Activated CD8-positive, alpha-beta memory T cell treated with anti-CD3 and anti-CD28 coated beads, Interleukin-2, amount 50 U/mL, for 48 hours (primary cell): ENCODE measurements at regions not wholly inside any gene's neighbourhood (a gene's known extent, or its start where the extent isn't known, plus 50 kb on each side); places are given as distances from the start of the nearest gene placed in this dataset.
"Not testable (repeated sequence)": the region's sequence is repeated elsewhere in the genome, so short reads cannot be mapped to it uniquely, and the experiment has no call there.

Experiments used
- DNase-seq: peaks from one replicate; pipeline ENCODE4 v3.0.0-alpha.2; 2020

DNA sequence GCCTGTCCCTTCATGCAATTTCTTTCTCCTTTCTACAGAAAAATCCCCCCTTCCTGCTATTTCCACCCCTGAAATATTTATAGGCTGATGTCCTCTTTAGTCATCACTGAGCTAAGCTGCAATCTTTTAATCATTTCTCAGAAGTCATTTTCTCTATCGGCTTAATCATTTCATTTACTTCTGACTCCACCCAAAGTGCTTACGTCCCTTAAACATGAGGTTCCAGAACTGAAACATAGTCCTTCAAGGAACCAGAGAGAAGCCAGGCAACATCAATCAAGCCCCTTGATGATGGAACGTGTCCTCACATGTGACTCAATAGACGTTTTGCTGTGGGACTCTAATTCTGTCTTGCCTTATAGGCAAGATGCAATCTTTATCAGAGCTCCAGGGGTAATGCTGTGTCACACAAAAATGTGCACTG lies 148.7 kb upstream of the KRR1 start:
- DNase-seq: no peak

- DNase-seq: no peak
Measured at GRCh38 chr12:75658901-75659823, 147.8 kb upstream of the KRR1 start.

GRCh38 chr12:75658286-75658685 lies 146.9 kb upstream of the KRR1 start:
- no peak for DNase-seq

DNA sequence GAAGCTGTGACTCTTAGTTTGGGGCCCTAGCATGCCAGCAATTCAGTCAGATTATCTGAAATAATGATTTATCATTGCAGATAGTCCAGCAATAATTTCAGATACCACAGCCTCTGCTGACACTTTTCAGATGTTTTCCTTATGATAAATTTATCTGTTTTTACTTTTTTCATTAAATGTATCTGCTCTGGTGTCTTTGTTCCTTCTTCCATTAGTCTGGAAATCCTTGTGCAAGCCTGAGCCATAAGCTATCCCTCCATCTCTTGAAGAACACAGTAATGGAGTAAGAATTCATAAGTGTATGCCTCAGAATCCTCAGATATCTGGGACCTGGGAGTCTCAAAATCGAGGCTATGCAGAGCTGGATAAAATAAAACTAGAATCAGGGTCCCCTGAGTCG lies 146.4 kb upstream of the KRR1 start:
- no peak for DNase-seq

DNA sequence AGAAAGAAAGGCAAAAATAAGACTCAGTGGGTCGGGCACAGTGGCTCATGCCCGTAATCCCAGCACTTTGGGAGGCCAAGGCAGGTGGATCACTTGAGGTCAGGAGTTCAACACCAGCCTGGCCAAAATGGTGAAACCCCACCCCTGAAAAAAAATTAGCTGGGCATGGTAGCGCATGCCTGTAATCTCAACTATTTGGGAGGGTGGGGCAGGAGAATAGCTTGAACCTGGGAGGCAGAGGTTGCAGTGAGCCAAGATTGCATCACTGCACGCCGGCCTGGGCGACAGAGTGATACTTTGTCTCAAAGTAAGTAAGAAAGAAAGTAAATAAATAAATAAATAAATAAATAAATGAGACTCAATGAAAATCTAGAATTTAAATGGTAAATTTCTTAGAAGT lies 145.9 kb upstream of the KRR1 start:
- not testable (repeated sequence) for DNase-seq

DNA sequence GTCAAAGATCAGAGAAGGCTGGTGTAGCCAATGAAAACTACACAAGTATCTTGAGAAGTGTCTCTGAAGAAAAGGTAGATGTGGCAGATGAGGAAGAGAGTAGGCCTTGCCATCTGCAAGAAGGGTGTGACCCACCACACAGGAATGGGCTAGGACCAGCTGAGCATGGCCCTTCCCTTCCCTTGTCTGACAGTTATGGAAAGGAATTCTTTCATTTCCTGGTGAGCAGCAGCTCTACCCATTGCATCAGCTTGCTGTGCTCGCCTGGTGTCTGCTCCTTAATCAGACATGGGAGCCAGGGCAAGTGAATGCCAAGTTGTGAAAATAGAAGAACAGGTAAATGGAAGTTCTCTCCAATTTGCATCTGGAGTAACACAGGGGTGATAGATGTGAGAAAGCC lies 145.2 kb upstream of the KRR1 start:
- DNase-seq: no peak

DNA sequence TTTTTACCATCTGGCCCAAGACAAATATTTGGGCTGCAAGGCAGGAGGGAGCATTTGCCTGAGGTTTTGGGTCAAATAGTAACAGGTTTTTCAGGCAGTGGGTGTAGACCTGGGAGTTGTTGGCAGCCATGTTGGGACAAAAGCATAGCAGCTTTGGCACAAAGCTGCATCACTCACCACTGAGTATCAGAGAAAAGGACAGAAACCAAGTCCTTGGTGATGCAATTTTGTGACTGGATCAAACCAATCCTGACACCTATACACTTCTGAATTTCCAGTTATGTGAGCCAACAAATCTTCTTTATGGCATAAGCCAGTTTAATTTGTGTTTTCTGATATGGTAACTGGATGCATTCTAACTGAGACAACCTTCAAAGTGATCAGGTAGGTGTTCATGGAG lies 144.8 kb upstream of the KRR1 start:
- no peak for DNase-seq

DNA sequence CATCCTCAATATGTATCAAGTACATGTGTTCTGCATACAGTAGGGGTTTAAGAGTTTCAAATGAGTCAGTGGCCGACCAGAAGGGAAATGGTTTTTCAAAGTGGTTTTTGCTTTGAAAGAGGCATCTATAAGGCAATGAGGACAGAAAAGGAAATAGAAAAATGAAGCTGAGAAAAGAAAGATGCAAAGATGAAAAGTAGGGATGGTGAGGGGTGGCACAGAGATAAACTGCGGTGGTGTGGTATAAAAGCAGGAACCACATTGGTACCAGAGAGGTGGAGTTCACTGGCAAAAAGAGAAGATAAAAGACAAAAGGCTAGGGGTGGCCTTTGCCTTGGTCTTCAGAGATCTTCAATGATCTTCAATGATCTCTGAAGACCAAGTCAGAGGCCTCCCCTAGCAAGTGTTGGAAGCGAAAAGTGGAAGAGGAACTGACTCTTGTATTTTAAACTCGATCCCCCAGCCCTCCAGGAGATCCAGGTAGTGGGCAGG lies 144.0 kb upstream of the KRR1 start:
- no peak for DNase-seq

- no peak for DNase-seq
Measured at GRCh38 chr12:75651342-75651695, 139.9 kb upstream of the KRR1 start.

DNA sequence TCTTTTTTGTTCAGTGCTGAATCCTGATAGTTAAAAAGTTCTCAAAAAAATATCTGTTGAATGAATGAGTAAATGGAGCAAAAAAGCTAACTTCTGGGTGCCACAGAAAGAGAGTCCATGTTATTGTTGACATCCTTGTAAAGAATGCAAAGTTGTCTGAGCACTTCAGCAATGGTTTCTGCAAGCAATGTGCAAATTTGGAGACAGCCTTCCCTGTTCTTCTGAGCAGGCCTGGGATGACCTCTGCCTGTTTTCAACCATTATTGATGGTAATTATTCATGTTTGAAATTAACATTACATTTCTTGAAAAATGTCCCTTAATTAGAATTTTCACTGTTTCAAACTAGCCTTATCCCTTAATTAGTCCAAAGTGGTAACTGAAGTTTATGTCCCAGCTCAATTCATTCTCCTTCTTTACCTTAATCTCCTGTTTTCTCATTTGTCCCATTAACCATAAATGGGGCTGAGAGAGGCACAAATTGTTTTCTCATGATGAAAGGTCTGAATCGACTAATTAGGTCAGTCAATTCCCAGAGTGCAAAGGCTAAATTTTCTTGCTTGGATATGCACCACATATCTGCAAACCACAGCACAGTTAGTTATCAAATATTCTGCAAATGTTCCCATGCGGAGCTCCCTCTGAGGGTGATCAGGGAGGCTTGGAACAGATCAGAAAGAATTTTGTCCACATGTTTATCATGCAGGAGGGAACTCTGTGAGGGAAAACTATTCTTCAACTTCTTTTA lies 139.4 kb upstream of the KRR1 start:
- no peak for DNase-seq

GRCh38 chr12:75650100-75650499 lies 138.7 kb upstream of the KRR1 start:
- no peak for DNase-seq

DNA sequence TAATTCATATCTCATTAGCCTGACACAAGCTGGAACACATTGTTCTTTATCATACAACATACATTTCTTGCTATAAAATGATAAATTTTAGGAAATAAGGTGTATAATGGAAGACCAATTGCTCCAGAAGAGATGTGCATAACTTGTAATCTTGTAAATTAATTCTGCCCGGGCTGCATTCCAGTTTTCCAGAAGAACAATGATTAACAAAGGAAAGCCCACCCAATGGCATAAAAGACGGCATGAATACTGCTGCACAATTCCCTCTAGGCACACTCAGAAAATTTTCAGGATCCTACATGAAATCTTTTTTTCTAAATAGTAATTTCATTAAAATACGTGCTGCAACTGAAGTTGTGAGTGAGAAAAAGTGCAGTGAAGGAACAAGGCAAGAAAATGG lies 137.4 kb upstream of the KRR1 start:
- no peak for DNase-seq

DNA sequence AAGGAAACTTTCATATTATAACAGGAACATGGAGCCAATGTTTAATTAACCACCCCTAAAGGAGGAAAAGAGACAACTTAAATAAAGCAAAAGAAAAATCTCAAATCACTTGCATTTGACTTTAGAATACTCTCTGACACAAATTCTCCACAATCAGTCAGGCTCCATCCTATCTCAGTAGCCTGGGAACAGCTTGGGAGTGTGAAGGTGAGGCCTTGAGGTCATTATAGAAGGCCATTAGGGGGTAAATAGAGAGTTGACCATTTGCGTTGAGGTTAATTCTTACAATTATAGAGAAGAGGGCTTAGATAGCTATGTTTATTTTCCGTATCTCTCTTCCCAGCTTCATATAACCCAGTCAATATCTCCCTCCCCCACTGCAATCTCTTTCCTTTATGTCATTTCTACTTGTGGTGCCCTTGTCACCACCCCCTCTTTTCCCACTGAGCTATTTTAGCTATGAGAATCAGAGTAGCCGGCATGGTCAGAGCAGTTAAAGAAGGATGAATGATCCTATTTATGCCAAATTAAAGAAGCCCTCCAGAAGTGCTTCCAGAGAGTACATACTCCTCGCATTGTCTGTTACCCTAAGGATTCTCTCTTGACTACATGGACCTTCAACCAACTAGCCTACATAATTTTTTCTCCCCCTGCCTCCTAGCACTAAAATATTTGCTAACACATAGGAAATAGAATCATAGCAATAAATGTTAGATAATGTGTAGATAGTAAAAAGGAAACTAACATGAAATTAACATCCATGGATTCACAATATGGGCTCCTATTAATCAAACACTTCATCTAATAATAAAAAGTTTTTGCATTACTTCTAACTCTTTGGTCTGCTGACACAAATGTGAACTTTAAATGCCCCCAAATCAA lies 135.2 kb upstream of the KRR1 start:
- no peak for DNase-seq

- DNase-seq: no peak
Measured at GRCh38 chr12:75644472-75645072, 133.2 kb upstream of the KRR1 start.

DNA sequence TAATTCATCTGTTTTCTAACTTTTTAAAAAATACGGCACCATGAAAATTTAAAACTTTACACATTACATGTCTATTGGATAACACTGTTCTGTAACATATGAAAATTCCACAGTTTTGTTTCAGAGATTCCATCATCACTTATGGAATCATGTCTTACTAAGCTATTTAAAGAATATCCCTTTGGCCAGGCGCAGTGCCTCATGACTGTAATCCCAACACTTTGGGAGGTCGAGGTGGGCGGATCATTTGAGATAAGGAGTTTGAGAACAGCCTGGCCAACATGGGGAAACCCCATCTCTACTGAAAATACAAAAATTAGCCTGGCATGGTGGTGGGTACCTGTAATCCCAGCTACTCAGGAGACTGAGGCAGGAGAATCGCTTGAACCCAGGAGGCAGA lies 131.7 kb upstream of the KRR1 start:
- not testable (repeated sequence) for DNase-seq

GRCh38 chr12:75642226-75642625 lies 130.8 kb upstream of the KRR1 start:
- no peak for DNase-seq

- DNase-seq: peak; percentile 64
Measured at GRCh38 chr12:75641031-75641780, 129.8 kb upstream of the KRR1 start.

DNA sequence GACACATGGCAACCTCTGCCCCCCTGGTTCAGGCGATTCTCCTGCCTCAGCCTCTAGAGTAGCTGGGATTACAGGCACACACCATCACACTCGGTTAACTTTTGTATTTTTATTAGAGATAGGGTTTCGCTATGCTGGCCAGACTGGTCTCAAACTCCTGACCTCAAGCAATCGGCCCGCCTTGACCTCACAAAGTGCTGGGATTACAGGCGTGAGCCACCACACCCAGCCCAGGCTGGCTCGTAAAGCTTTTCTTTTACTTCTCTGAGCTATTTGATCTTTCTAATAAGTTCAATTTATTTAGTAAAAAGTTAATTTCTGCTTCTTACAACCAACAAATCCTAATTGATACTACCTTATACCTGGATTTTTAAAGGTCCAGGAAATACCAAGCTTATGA lies 127.4 kb upstream of the KRR1 start:
- DNase-seq: no peak

- no peak for DNase-seq
Measured at GRCh38 chr12:75636607-75637006, 125.2 kb upstream of the KRR1 start.

DNA sequence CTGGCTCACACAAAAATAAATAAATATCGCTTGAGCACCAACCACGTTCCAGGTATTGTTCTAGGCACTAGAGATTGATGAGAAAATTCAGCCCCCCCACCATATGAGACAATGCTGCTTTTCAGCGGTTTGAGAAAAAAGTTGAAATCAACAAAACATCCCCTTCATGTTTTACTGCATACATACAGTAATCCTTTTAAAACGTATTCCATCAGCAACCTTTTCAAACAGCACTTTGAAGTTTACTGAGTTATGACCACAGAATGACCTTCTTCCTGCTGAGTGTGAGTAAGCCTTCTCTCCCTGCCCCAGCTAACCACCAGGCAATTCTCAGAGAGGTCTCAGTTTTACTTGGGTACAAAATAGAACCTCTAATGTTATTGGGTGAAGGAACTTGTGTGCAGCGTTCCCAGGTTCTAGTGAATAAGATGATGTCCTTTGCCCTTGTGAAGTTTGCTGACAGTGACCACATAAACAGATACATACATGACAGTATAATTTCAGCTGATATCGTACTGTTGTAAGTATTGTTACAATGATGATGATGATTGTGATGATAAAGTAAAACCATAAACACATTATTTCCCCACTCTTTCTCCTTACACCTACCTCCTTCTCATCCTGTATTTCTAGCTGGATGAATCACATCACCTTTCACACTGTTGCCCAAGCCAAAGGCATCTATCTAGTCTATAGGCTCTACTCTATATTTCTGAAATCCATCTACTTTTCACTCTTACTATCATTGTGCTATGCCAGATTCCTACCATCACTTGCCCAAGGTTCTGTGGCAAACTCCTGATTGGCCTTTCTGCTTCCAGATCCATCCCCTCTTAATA lies 124.4 kb upstream of the KRR1 start:
- no peak for DNase-seq
